ENCODE measurements at regions not wholly inside any gene's neighbourhood (a gene's known extent, or its start where the extent isn't known, plus 50 kb on each side); places are given as distances from the start of the nearest gene placed in this dataset.

DNA sequence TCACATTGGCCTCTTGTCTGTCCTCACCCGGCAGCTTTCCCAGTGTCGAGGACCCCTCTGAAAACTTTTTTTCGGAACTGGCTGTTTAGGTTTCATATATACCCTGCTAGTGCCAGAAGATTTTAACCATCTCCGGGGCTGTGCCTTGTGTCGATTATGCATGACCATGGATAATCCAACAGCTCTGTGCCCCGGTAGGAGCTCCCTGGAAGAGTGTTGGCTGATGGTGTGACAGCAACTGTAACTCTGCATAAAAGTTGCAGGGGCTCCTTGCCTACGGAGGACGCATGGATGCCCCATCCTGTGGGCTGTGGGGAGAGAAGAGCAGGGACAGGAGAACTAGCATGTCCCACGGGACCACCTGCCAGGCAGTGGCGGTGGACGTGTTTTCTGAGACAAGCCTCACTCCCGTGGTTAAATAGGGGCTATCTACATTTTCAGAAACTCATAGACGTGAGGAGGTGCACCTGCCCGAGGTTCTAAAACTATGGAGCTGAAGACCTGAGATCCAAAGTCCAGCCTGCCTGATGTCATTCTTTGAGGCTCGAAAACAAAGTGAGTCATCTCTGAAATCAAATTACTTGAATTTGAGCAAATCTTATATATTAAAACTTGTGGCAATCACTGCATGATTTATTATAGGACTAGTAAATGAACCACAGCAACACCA is 437.2 kb upstream of the HS6ST1 start:
- no peak for DNase-seq (ENCODE audit: low read depth in 3 of 3, low spot score in 1 of 3)

DNA sequence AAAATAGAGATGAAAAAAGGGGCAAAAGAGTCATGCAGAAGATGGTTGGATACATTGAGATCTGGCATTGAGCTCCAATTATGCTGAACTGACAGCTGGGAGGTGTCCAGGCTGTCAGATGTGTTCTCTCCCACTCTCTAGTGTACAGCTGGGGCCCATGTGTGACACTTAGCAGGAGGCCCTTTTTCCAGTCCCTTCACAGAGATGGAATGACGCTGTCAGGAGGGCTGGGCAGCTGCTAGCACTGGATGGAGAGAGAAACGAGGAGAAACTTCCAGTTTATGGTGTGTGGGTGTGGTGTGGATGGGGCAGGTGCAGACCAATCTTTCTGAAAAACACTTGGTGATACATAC is 437.7 kb upstream of the HS6ST1 start:
- DNase-seq (ENCODE audit: low read depth in 3 of 3, low spot score in 1 of 3), result no peak

DNA sequence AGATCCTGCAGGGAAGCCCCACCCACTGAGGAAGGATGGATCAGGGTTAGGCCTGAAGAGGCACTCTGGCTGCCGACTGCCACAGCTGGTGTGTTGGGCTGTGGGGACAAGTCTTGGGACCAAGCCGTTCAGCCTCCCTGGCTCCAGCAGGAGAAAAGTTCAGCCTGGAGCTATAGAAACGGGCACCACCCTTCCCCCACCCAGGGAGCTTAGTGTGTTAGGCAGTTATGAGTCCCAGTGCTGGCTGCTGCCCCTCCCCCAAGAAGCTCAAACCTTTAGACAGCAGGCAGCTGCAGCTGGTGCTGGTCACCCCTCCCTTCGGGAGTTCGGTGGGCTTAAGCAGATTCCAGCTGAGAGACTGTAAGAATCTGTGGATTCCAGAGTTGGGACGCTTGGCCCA is 447.1 kb upstream of the HS6ST1 start:
- DNase-seq (ENCODE audit: low read depth in 3 of 3, low spot score in 1 of 3), result no peak

DNA sequence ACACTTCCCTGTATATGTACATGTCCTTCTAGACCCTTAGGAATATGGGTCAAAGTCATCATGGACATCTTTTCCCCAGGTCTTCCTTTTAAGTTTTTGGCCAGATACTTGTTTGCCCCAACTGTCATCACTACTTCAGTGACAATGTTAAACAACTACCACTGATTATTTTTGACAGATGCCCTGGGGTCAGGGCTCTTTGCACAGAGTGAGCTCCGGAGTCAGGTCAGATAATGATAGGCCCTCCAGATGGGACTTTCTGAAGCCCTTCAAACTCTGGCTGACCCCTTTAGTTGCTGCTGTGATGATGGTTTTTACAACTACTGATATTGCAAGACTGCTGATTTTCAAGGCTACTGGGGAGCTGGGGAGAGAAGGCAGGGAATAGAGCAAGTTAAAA is 449.4 kb upstream of the HS6ST1 start:
- DNase-seq (ENCODE audit: low read depth in 3 of 3, low spot score in 1 of 3), result no peak

DNA sequence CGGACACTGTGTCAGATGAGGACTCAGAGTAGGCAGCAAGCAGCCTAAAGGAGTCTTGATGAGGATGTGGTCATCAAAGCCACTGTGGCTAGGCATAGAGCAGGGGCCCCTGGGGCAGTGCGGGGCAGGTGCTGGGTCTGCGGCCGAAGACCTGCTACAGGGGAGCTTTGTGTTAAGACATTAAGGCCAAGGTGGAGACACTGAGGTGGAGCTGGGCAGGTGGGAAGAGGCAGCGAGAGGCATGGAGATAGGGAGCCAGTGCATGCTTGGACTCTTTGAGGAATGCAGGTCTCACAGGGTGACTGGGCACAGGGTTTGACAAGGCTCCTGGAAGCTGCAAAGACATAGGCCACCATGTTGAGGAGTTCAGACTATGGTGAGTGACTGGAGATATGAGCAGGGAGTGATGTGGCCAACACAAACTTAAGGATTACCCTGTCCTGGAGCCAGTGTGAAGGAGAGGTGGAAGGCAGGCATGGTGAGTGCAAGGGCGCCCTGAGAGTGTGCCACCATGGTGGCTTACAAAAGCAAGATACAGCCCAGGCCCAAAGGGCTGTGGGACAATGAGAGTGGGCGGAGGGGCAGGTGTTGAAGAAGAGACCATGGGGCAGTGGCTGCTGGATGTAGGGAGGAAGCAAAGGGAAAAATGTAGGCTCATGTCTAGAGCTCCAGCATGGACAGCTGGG is 450.9 kb upstream of the HS6ST1 start:
- DNase-seq (ENCODE audit: low read depth in 3 of 3, low spot score in 1 of 3), result no peak

DNA sequence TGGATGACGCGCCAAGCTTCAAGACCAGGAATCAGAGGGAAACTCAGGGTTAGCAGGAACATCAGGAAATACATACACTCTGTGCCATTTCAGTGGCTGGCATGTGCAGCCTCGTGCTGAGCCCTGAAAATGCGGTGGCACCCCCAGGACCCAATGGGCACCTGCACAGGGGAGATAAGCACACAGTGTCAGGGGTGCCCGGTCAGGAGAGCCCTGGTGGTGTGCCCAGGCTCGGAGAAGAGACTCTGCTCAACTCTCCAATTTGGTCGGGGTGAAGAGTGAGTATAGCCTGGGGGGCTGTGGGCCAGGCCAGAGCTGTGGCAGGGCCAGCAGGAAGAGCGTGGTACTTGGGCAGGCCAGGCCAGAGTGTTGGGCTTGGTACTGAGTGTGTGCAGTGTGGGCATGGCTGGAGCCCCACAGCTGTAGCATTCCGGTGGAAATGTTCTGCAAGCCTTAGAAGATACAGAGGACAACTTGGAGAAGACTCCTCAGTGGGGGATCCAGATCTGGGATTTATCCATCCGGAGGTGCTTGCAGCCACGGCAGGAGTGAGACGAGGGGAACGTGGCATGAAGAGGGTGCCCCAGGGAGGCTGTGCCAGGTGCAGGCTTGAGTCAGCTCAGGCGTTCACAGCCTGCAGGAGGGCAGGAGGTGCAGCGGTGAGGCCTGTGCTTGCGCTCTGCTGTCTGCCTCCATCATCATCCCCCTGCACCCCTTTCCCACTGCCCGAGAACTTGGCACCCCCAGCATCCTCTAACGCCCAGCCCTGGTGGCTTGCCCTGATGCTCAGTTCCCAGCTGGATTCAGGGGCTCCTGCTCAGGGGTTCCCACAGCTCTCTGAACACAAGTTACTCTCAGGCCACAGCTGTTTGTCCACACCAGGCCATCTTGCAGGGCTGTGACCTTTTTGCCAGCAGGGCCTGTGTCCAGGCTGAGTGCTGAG is 451.7 kb upstream of the HS6ST1 start:
- DNase-seq (ENCODE audit: low read depth in 3 of 3, low spot score in 1 of 3), result no peak

DNA sequence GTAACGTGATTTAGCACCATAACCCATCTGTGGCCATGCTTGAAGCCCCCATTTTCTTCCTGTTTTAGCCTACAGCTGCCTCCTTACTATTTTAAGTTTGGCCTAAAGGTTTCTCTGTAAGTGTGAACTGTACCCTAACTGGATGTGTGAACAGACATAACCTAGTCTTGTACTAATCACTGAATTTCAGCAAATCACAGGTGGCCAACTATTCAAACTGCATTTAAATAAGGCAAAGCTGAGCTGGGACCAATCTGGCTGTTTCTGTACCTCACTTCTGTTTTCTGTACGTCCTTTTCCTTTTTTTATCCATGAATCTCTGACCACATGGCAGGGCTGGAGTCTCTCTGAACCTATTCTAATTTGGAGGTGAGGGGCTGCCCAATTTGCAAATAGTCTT is 452.7 kb upstream of the HS6ST1 start:
- DNase-seq (ENCODE audit: low read depth in 3 of 3, low spot score in 1 of 3), result no peak

DNA sequence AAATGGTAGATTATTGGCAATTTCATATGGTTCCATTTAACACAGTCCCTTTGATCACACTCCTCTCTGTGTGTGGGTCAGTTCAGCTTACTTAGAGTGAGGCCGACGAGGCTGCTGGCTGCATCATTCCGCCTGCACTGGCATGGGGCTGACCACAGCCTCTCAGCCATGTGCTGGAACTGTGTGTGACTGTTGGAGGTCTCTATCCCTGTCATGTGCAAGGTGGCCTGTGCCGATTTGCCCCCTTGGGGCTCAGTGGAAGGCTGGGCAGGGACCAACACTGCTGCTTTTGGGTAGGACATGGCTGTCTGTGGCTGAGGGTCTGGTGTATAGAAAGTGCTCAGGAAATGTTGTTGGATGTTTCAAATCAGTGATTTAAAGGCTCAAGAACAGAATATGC is 454.0 kb upstream of the HS6ST1 start:
- no peak for DNase-seq (ENCODE audit: low read depth in 3 of 3, low spot score in 1 of 3)

DNA sequence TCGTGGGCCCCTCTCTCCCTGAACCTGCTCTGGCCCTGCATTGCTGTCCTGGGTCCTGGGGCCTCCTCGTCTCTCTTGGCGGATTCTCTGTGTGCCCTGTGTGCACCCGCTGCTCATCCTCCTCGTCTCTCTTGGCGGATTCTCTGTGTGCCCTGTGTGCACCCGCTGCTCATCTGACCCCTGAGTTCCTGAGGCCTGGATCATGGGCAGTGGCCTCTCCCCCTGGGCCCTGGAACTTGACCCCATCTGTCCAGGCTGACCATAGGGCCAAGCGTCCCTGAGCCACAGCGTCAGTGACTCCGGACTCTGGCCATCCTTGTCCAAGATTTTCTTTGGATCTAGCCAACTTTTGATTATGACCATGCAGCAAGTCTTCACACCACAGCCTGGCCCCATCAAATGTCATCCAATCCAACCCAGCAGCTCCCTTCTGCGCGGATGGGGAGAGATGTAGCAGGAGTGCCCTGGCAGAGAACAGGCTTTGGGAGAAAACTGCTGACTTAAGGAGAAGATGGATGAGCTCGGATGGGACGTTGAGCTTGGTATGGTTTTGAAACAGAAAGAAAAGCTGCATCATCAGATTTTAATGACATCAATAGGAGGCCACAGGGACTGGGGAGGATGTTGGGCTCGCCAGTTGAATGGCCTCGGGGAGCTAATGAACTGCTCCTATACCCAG is 455.1 kb upstream of the HS6ST1 start:
- no peak for DNase-seq (ENCODE audit: low read depth in 3 of 3, low spot score in 1 of 3)

DNA sequence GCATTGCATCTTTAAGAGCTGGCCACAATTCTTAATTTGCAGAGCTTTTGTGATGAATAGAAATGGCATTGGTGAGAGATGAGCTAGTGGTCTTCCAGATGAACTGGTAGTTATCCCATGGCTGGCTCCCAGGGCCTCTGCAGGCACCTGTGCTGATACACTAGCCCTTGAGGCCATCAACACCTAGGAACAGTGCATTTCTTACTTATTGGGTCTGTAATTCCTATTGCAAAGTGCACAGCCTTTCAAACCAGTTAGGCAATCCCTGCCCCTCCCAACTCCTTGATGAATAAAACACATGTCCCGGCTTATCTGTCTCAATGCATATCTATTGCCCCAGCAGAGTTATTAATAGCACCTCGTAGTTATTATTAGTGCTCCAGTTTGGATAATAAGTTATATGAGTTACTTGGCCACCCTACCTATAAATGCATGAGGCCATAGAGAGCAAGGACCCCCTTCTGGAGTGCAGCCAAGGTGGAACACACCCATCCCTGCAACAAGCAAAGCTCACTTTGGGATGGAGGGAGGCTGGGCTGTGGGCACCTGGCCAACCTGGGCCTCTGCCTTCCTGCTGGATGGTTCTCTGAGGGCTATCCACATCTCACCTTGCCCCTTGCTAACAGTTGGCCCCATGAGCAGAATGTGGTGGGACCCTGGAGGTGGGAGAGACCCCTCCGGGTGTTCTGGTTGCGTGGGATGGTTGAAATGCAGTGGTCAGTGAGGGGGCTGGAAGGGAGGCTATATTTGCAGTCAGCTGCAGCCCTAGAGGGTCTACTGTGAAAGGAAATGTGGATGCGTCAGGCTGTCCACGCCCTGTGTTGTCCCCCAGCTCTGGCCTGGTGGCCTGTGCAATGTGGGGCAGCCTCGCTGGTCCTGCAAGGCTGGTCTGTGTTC is 455.9 kb upstream of the HS6ST1 start:
- DNase-seq (ENCODE audit: low read depth in 3 of 3, low spot score in 1 of 3), result no peak

DNA sequence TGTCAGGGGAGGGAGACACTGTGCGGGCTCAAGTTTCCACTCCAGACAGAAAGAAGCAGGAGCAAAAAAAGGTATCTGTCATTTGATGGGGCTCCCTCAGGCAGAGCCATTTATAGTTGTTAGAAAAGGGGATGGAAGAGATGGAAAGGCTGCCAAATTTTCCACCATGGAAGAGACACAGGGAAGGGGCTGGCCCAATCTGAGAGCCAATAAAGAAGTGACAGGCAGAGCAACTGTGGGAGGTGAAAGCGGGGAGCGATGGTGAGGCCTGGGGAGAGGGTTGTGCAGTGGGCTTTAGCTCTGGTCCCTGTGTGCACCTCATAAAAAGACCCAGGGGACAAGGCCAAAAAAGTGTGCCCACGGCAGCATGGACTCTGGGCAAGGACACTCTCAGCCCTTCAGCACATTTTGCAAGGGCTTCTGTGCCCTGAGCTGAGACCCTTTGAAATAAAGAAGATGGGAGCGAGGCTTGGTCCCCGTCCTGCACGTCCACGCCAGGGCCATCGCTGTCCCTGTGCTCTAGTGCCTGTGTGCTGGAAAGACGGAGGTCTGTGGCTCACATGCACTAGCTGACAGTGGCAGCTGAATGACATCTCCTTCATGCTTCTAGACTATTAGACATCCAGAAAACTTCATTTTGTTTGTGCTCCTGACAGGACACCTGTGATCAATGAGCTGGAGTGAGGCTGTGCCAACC is 456.7 kb upstream of the HS6ST1 start:
- no peak for DNase-seq (ENCODE audit: low read depth in 3 of 3, low spot score in 1 of 3)

DNA sequence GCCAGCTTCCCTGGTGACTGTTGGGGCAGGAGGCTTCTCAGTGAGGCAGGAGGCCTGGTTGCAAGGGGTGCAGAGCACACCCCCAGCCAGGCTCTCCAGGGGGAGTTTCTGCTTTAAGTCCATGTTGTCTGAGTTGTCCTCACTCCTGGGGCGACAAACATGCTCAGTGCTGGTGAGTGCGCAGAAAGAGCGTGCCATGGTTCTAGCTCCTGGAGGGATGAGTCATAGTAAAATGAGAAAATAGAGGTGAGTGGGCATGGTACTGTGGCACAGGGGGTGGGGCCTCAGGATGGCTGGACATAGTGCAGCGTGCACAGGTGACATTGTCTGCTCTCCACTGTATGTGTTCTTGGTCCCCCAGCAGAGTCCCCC is 457.2 kb upstream of the HS6ST1 start:
- DNase-seq (ENCODE audit: low read depth in 3 of 3, low spot score in 1 of 3), result no peak

DNA sequence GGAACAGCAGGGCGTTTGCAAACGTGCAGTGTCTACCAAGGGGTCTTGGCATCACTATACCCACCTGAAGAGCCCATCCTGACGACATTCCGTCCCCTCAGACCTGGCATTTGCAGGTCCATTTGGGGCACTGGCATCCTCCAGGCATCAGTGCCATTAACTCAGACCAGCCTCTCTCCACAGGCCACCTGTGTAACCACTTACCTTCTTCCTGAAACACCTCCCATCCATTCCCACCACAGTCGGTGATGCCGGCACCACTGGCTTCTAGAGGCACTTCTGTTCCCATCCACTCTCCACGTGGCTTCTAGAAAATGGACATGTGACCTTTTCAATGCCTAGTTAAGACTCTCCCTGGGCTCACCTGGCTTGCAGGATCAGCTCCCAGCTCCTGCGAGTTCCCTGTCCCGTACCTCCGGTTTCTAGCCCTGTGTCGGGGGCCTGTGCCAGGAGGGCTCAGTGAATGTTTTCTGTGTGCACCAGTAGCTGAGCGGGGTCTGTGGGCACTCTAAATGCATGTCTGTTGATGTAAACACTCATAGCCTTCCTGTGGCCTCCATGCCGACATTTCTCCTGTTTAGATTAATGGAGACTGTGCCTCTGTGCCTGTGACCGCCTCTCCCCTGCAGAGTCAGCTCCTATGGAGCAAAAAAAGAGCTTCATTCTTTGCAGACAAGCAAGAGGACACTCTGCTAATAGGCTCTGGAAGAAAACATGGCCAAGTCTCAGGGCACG is 458.0 kb upstream of the HS6ST1 start:
- DNase-seq (ENCODE audit: low read depth in 3 of 3, low spot score in 1 of 3), result no peak

DNA sequence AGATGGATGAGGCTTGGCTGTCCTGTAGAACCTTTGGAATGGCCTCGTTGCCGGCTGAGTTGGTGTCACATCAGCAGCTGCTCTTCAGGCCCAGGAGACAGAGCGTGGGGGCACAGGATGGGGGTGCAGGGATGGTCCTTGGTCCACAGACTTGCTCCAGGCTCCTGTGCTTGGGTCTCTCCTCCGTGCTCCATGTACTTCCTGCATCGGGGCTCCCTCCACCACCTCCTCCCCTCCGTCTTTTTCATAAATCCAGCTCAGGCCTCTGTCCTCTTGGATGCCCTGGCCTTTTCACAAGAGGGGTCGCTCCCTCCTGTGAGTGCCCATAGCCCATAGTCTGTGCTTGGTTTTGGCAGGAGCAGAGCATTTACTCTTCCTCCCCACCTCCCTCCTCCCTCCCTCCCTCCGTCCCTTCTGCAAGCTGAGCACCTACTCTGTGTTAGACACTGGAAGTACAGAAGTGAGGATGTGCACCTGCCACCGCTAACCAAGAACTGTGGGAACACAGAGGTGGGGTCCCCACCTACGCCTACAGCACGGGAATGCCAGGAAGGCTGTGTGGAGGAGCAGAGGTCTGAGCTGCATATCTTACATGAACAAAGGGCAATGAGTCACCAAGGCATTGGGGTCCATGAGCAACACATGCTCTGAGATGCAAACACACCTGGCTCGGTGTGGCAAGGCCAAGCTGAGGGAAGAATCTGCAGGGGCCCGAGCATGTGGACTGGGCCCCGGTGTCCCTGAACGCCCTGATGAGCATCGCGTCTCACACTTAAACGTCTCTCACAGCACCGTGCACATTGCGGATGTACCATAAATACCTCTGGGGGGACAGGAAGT is 458.7 kb upstream of the HS6ST1 start:
- DNase-seq (ENCODE audit: low read depth in 3 of 3, low spot score in 1 of 3), result no peak

DNA sequence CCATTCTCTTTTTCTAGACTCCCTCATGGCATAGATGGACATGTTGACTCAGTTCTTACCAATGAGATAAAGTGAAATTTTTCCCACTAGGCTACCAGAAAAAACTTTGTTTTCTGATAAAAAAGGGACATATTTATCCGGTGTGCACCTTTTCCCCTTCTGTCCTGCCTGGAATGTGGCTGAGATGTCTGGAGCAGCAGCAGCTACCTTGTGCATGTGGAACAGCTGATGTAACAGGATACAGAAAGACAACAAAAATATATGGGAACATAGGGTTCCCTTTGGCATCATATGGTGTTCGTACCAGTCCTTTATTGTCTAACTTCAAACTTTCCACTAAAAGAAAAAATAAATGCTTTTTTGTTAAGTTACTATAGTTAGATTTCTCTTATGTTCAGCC is 460.2 kb upstream of the HS6ST1 start:
- no peak for DNase-seq (ENCODE audit: low read depth in 3 of 3, low spot score in 1 of 3)

DNA sequence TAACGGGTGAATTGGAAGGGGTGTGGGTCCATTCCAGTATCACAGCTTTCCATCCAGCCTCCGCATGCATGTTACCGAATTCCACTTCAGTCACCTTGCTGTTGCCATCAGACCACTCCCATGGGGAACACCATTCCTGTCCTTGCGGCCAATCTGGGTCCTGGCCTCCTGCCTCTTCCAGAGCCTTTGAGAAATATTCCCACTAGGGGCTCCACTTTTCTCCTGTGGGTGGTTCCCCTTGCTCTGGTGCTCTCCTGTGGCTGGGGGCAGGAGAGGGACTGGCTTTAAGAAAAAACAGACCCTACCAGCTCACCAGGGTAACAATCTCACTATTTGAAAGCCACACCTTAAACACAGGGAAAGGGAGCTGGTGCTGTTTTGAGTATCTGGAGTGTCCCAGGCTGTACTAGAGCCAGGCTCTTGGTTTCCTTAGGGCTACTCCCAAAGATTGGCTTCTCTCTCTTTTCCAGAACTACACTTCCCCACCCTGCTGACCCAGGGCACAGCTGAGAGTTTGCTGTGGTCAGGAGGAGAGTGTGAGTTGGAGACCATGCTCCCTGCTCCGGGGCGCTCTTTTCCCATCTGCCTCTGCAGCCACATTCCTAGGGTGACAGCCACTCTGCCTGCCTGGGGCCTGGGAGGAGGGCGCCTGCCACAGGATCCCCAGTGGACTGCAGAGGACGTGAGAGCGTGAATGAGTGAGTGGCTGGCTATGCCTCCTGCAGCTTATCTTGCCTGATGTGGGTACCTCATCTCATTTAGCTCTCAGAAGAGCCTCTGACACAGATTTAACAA is 460.8 kb upstream of the HS6ST1 start:
- DNase-seq (ENCODE audit: low read depth in 3 of 3, low spot score in 1 of 3), result no peak

DNA sequence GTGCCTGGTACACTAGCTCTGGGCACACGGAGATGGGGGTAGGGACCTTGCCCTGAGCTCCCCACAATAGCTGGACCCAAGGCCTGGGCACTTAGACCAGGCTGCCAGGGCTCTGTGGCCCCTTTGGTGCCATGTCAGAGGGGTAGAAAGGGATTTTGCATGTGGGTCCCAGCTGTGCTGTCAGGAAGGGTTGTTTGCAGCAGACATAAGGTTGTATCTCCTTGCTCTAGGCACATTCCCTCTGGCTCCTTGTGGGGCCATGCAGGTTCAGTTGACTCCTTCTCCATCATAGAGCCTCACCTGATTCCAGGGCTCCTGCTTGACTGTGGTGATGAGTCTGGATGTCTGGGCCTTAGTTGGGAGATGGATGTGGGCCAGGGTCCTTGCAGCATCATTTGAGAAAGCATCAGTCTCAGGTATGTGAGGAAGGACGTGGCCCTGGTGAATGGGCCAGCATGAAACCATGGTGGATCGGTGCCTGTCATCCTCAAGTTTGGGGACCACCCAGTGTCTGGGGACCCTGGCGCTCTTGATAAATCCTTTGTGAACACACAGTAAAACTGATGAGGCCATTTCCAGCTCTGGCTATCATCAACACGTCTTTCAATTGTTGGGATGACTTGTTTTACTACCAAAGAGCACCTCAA is 461.9 kb upstream of the HS6ST1 start:
- DNase-seq (ENCODE audit: low read depth in 3 of 3, low spot score in 1 of 3), result no peak

Data from stimulated activated CD4-positive, alpha-beta T cell treated with anti-CD3 and anti-CD28 coated beads, TNF-alpha, amount 100 ng/mL, for 1 hour (primary cell).